BE2C (cell line): ENCODE measurements at regions not wholly inside any gene's neighbourhood (a gene's known extent, or its start where the extent isn't known, plus 50 kb on each side); places are given as distances from the start of the nearest gene placed in this dataset.

Experiments
- DNase-seq: peaks from one replicate; pipeline ENCODE4 v3.0.0-alpha.2; 2020
- H3K27me3 ChIP-seq: fragments of 250-450 bp; sonication (Bioruptor Pico); 2 replicates; pipeline ENCODE4 v1.5.1; 2020; ENCODE audit warnings: mild to moderate bottlenecking
- H3K36me3 ChIP-seq: fragments of 250-450 bp; sonication (Bioruptor Pico); 2 replicates; pipeline ENCODE4 v1.5.1; 2020; ENCODE audit warnings: mild to moderate bottlenecking
- H3K4me1 ChIP-seq: fragments of 250-450 bp; sonication (Bioruptor Pico); 2 replicates; pipeline ENCODE4 v1.5.1; 2020
- H3K4me3 ChIP-seq: 2 replicates; pipeline ENCODE4 v1.5.1; 2011; ENCODE audit warnings: low read depth, low read length
- H3K9me3 ChIP-seq: fragments of 250-450 bp; sonication (Bioruptor Pico); 2 replicates; pipeline ENCODE4 v1.5.1; 2020
- TF ChIP-seq, protein P1 (sequence below): IDR thresholded peaks from 2 replicates; pipeline ENCODE4 v1.5.1; 2012; ENCODE audit warnings: mild to moderate bottlenecking, low read depth, low read length

DNA sequence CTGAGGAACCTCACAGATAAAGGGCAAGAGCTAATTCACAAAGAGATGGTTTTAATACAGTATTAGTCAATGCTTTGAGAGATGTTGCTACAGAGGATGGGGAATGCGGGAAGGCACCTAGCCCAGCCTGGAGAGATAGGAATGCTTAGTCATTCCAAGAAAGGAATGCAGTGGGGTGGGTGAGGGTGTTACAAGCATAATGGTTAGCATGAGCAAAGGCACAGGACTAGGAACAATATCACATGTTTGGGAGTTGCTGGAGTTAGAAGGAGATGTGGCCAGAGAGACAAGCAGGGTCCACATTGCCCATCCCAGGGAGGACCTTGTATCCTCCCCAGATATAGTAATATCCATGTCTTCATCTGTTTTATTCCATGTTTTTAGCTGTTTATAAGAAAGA lies 107.0 kb upstream of the OGFRL1 start:
- Histone ChIP-seq H3K9me3 (no peaks in the 10 kb centered on the region), H3K36me3 (no peaks in the 10 kb centered on the region), H3K4me1 (no peaks in the 10 kb centered on the region), H3K27me3 (no peaks in the 10 kb centered on the region), H3K4me3 (no peak overlapping the region)
- DNase-seq, result no peak
- TF ChIP-seq, protein P1, sequence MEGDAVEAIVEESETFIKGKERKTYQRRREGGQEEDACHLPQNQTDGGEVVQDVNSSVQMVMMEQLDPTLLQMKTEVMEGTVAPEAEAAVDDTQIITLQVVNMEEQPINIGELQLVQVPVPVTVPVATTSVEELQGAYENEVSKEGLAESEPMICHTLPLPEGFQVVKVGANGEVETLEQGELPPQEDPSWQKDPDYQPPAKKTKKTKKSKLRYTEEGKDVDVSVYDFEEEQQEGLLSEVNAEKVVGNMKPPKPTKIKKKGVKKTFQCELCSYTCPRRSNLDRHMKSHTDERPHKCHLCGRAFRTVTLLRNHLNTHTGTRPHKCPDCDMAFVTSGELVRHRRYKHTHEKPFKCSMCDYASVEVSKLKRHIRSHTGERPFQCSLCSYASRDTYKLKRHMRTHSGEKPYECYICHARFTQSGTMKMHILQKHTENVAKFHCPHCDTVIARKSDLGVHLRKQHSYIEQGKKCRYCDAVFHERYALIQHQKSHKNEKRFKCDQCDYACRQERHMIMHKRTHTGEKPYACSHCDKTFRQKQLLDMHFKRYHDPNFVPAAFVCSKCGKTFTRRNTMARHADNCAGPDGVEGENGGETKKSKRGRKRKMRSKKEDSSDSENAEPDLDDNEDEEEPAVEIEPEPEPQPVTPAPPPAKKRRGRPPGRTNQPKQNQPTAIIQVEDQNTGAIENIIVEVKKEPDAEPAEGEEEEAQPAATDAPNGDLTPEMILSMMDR, result no peak

DNA sequence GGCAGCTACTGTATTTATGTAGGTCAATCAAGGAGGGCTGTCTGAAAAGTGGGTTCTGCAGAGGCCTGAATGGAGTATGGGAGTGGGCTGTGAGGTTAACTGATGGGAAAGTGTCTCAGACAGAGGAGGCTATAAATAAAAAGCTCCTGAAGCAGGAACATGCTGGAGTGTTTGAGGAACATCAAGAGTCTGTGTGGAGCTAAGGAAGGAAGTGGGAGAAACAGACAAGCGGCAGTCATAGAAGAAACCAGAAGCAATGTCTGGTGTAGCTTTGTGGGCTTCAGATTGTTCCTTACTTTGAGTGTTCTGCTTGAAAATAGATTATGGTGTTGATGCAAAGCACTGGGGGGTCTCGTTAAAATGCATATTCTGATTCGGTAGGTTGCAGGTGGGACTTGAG lies 101.5 kb upstream of the OGFRL1 start:
- TF ChIP-seq, protein P1, result no peak
- H3K27me3 ChIP-seq, result no peaks in the 10 kb centered on the region
- H3K4me1 ChIP-seq, result no peaks in the 10 kb centered on the region
- no peaks in the 10 kb centered on the region for H3K9me3 ChIP-seq
- H3K36me3 ChIP-seq, result no peaks in the 10 kb centered on the region
- H3K4me3 ChIP-seq, result no peak overlapping the region
- no peak for DNase-seq

DNA sequence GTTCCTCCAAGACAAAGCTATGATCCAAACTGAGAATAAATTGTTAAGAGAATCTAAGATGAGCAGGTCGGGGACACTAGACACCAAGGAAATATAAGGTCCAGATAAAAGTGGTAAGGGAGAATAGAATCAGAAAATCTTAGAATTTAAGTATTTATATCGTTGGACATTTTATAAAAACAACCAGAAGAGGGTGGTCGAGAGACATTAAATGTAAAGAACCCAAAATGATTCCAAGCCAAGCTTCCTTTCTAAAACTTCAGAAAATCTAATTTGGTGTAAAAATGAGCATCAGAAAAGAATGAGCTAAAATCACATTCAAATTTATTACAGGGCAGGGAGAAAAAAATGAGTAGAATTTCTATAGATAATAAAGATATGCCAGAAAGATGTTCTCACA lies 97.8 kb upstream of the OGFRL1 start:
- TF ChIP-seq, protein P1, result peak; percentile 36; the same call in 1 of the 2 replicates
- no peak overlapping the region for H3K4me3 ChIP-seq
- no peaks in the 10 kb centered on the region for H3K9me3 ChIP-seq
- no peaks in the 10 kb centered on the region for H3K4me1 ChIP-seq
- no peaks in the 10 kb centered on the region for H3K27me3 ChIP-seq
- DNase-seq, result no peak
- H3K36me3 ChIP-seq, result no peaks in the 10 kb centered on the region

DNA sequence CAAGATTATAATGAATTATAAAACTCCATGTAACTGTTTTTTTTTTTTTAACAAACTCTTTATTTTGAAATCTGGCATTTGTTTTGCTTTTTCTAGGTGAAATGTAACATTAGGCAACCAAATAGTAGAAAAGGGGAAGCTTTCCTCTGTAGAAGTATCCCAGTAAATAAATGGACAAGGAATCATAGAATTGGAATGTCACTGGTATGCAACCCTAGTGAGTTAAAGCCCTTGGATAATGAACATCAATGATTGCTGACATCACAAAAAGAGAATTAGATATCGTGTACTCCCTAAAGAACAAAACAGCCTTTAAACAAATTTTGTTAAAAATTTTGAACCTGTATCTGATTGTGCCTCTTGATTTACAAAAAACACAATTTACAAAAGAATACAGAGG lies 93.9 kb upstream of the OGFRL1 start:
- DNase-seq, result no peak
- TF ChIP-seq, protein P1, result no peak
- Histone ChIP-seq H3K4me3 (no peak overlapping the region), H3K27me3 (no peaks in the 10 kb centered on the region), H3K9me3 (no peaks in the 10 kb centered on the region), H3K36me3 (no peaks in the 10 kb centered on the region), H3K4me1 (no peaks in the 10 kb centered on the region)

DNA sequence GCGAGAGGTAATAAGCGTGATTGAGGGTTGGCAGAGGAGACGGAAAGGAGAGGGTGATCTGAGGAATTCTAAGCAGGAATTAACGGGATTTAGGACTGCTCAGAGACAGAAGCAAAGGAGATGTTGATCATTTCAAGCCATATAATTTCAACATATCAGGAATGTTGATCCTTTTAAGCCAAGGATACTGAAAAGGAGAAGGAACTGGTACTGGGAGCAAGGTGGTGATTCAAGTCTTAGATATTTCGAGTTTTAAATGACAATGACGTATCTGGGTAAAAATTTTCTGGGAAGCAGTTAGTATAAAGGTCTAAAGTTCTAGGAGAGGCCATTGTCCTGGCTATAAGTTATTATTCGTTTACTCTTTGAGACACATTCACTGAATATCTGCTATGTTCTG lies 91.3 kb upstream of the OGFRL1 start:
- no peaks in the 10 kb centered on the region for H3K36me3 ChIP-seq

DNA sequence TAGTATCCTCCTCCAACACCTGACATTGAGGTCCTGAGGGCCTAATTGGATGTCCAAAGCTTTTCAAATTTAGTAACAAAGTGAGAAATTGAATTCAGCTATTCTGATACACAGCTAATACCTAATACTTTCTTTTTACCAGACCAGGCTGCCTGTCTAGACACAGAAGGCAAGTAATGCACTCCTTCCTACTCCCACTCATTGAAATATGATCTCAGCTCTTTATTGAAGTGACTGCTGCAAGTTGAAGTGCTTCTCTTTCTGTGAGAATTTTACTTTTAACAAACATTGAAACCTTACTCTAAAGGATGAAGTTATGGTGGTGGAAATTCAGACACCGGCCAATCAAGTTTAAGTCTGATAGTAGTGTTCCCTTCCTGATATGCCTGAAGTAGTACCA lies 90.8 kb upstream of the OGFRL1 start:
- no peaks in the 10 kb centered on the region for H3K4me1 ChIP-seq
- no peak for DNase-seq
- no peak overlapping the region for H3K4me3 ChIP-seq
- H3K9me3 ChIP-seq, result no peaks in the 10 kb centered on the region
- no peaks in the 10 kb centered on the region for H3K27me3 ChIP-seq
- no peaks in the 10 kb centered on the region for H3K36me3 ChIP-seq
- TF ChIP-seq, protein P1, result no peak

More for the DNA sequence above, 91.3 kb upstream of the OGFRL1 start:
- Histone ChIP-seq H3K9me3 (no peaks in the 10 kb centered on the region), H3K4me3 (no peak overlapping the region), H3K4me1 (no peaks in the 10 kb centered on the region), H3K27me3 (no peaks in the 10 kb centered on the region)
- TF ChIP-seq, protein P1, result no peak
- no peak for DNase-seq
